RWPE1 (cell line): ENCODE measurements at regions not wholly inside any gene's neighbourhood (a gene's known extent, or its start where the extent isn't known, plus 50 kb on each side); places are given as distances from the start of the nearest gene placed in this dataset.
"Not testable (repeated sequence)": the region's sequence is repeated elsewhere in the genome, so short reads cannot be mapped to it uniquely, and the experiment has no call there.

ENCODE experiments used
- CTCF ChIA-PET: fragments of 350-600 bp; sonication (Branson Sonifier 250); formaldehyde crosslinking; extraction: SDS; loops from one replicate; lab custom pipeline; 2021; lab: Yijun Ruan, JAX
- POLR2A ChIA-PET: fragments of 400-600 bp; formaldehyde crosslinking; extraction: SDS; loops from one replicate; lab custom pipeline; 2020; ENCODE audit warnings: antibody characterized with exemption; ENCODE audit not compliant: low non-redundant PET; lab: Yijun Ruan, JAX
- DNase-seq: peaks from one replicate; pipeline ENCODE4 v3.0.0; 2012; ENCODE audit warnings: low spot score
- H3K27ac ChIP-seq: fragments of 450-650 bp; 2 replicates; pipeline ENCODE4 v1.5.1; 2017
- TF ChIP-seq, protein P1 (sequence below): fragments of 450-650 bp; conservative IDR thresholded peaks from 2 replicates; pipeline ENCODE4 v1.5.1; 2017; ENCODE audit warnings: low read depth, mild to moderate bottlenecking

DNA sequence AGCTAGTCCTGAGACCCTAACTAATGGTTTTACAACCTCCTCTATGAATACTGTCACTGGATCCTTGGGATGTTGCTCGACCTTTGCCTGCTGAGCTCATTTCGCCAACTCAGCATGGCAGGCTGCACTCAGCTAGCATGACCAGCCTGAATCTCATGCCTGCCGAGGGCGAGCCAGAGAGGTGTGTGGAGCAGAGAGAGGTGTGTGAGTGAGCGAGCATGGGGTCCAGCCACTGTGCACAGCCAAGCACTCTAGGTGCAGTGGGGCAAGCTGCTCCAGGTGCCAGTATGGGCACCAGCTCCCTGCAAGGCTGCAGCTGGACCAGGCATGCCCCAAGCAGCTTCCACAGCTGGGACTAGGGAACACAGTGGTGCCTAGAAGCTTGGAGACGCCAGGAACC, 410.9 kb downstream of the PCDH10 start:
- POLR2A ChIA-PET: no interaction called here
- CTCF ChIA-PET: no interaction called here
- TF ChIP-seq, protein P1, sequence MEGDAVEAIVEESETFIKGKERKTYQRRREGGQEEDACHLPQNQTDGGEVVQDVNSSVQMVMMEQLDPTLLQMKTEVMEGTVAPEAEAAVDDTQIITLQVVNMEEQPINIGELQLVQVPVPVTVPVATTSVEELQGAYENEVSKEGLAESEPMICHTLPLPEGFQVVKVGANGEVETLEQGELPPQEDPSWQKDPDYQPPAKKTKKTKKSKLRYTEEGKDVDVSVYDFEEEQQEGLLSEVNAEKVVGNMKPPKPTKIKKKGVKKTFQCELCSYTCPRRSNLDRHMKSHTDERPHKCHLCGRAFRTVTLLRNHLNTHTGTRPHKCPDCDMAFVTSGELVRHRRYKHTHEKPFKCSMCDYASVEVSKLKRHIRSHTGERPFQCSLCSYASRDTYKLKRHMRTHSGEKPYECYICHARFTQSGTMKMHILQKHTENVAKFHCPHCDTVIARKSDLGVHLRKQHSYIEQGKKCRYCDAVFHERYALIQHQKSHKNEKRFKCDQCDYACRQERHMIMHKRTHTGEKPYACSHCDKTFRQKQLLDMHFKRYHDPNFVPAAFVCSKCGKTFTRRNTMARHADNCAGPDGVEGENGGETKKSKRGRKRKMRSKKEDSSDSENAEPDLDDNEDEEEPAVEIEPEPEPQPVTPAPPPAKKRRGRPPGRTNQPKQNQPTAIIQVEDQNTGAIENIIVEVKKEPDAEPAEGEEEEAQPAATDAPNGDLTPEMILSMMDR: no peak
- H3K27ac ChIP-seq: no peak overlapping the region
- no peak for DNase-seq

DNA sequence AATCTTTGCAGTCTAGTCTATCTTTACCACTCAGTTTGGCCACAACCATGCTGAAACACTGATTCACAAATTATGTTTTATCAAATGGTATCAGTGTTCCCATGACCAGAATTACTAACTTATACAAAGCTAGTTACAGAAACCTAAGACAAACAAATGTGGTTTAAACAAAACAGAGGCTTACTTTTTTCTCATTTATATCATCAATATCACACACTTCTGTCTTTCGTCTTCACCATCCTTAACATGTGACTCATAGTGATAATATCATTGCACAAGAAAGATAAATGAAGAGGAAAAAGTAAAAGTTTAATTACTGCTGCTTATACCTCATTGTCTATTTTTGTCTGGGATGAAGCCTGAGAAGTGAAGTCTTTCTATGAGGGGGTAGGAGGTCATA, 406.6 kb downstream of the PCDH10 start:
- POLR2A ChIA-PET: no interaction called here
- no peak for DNase-seq
- TF ChIP-seq, protein P1: no peak
- CTCF ChIA-PET: no interaction called here
- H3K27ac ChIP-seq: no peak overlapping the region

GRCh38 chr4:133550436-133550835, 401.3 kb downstream of the PCDH10 start:
- no peak for DNase-seq
- TF ChIP-seq, protein P1: no peak
- POLR2A ChIA-PET: no interaction called here
- no peak overlapping the region for H3K27ac ChIP-seq
- CTCF ChIA-PET: no interaction called here

DNA sequence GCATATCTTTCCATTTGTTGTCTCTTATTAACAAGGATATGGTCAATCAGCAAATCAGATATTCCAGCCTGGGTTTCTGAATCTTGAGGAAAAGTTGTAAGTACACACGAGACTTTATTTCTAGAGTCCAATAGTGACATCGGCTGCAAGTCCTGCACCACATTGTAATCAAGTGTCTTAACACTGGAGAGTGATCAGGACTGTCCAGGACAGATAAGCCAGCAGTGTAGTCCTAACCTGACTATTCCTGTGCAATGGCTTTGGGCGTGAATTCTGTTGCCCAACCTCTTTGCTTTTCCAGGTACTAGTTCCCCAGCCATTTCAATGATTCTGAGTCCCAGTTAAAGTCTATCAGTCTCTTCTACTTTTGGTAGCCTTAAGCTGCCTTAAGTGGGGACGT, 395.0 kb downstream of the PCDH10 start:
- no peak for DNase-seq
- TF ChIP-seq, protein P1: no peak
- ChIA-PET CTCF (no interaction called here), POLR2A (no interaction called here)
- no peak overlapping the region for H3K27ac ChIP-seq

GRCh38 chr4:133537780-133538281, 388.7 kb downstream of the PCDH10 start:
- DNase-seq: no peak

GRCh38 chr4:133534224-133534623, 385.1 kb downstream of the PCDH10 start:
- POLR2A ChIA-PET, DNase-seq, H3K27ac ChIP-seq: not testable (repeated sequence)
- CTCF ChIA-PET: interaction anchor here (0.6 kb wide), 1 partner anchor 41 kb away, joined by 4 read pairs; no protein-coding TSS in a partner anchor

More at GRCh38 chr4:133537780-133538281, 388.7 kb downstream of the PCDH10 start:
- no peak overlapping the region for H3K27ac ChIP-seq
- CTCF ChIA-PET: no interaction called here
- TF ChIP-seq, protein P1: no peak
- POLR2A ChIA-PET: no interaction called here

DNA sequence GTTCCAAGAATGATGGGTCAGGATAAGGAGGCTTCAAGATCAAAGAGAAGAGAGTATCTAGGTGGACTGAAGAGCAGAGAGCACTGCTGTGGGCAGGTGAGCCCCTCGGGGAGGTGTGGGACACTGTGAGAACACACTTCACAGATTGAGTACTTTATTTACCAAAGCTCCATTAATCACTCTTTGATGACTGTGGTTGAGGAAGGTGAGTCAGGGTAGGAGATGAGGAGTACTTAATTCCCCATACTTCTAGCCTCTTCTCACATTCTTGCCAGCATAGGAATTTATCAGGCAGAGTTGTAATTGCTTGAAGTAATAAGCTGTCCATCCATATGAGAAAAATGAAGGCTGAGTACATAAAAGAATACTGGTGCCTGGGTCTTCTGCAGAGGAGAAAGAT, 375.3 kb downstream of the PCDH10 start:
- TF ChIP-seq, protein P1: no peak
- POLR2A ChIA-PET: no interaction called here
- CTCF ChIA-PET: no interaction called here
- no peak for DNase-seq
- H3K27ac ChIP-seq: no peak overlapping the region
